WI38 (cell line): ENCODE measurements at regions not wholly inside any gene's neighbourhood (a gene's known extent, or its start where the extent isn't known, plus 50 kb on each side); places are given as distances from the start of the nearest gene placed in this dataset.

Experiments
- H3K4me3 ChIP-seq: 2 replicates; pipeline ENCODE4 v1.5.1; 2011; ENCODE audit warnings: low read depth, mild to moderate bottlenecking, control low read depth, low read length
- TF ChIP-seq, protein P1 (sequence below): IDR thresholded peaks from 2 replicates; pipeline ENCODE4 v1.5.1; 2012; ENCODE audit warnings: low read depth, mild to moderate bottlenecking, control low read depth, low read length

DNA sequence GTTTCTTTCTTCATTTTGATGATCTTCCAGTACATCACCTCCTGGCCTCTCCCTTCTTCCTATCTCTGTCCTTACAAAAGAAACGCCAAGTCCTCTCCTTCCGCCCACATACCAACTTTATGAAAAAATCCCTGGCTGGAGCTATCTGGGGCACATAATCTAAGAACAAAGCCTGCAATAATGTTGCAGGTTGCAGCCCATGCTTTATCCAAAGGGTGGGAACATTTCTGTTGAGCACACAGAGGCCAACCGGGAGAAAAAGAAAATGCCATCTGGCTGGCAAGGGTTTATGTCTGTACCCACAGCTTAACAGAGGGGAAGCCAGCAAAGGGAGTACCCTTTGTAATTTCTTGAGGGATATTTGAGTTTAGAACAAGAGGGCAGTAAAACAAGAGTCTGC, 409.6 kb downstream of the SOX9 start:
- TF ChIP-seq, protein P1, sequence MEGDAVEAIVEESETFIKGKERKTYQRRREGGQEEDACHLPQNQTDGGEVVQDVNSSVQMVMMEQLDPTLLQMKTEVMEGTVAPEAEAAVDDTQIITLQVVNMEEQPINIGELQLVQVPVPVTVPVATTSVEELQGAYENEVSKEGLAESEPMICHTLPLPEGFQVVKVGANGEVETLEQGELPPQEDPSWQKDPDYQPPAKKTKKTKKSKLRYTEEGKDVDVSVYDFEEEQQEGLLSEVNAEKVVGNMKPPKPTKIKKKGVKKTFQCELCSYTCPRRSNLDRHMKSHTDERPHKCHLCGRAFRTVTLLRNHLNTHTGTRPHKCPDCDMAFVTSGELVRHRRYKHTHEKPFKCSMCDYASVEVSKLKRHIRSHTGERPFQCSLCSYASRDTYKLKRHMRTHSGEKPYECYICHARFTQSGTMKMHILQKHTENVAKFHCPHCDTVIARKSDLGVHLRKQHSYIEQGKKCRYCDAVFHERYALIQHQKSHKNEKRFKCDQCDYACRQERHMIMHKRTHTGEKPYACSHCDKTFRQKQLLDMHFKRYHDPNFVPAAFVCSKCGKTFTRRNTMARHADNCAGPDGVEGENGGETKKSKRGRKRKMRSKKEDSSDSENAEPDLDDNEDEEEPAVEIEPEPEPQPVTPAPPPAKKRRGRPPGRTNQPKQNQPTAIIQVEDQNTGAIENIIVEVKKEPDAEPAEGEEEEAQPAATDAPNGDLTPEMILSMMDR: no peak
- no peak overlapping the region for H3K4me3 ChIP-seq

DNA sequence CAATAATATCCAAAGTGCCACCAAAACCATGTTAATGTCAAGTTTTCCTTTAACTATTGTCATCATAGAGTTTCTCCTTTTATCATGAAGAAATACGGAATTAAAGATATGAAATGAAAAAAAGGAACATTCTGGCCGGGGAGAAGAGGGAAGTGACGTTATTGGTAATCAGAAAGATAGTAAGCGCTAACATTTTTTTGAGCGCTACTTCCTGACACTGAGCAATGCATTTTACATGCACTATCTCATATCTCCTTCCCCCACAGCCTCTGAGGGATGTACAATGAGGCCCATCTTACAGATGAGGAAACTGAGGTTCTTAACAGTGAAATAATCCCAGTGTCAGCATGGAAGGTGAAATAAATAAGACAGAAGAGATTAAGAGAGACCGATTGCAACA, 410.9 kb downstream of the SOX9 start:
- no peak overlapping the region for H3K4me3 ChIP-seq

DNA sequence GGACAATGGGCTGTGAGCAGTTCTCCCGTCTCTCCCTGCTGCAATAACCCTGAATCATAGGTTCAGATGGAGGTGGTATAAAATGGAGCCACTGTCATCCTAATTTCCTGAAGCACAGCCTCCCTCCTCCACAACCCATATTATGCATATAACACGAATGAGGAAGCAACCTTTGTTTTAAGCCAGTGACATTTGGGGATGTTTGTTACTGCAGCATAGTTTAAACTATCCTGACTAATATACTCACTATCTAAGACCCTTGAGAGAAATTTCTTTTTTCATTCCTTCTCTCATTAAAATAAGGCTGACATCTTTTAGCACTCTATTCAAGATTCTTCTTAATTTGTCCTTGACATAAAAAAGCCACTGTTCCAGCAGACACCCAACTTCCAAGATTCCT, 413.4 kb downstream of the SOX9 start:
- TF ChIP-seq, protein P1: no peak

More for the DNA sequence above, 410.9 kb downstream of the SOX9 start:
- TF ChIP-seq, protein P1: no peak

DNA sequence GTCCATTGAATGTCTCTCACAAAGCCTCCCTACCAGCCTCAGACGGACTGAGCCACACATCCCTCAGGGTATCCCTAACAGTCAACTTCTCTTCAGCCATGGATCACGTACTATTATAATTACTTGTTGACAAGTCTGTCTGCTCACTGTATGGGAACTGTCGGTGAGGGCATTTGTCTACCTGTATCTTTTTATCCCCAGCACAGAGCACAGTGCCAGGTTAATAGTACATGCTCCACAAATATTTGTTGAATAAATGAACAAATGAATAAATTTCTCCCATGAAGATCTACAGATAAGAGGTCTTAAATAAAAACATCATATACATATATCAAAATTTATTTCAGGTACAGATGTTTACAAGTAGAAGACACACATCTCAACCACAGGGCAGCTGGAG, 414.0 kb downstream of the SOX9 start:
- no peak overlapping the region for H3K4me3 ChIP-seq
- TF ChIP-seq, protein P1: no peak

More for the DNA sequence above, 413.4 kb downstream of the SOX9 start:
- H3K4me3 ChIP-seq: no peak overlapping the region

DNA sequence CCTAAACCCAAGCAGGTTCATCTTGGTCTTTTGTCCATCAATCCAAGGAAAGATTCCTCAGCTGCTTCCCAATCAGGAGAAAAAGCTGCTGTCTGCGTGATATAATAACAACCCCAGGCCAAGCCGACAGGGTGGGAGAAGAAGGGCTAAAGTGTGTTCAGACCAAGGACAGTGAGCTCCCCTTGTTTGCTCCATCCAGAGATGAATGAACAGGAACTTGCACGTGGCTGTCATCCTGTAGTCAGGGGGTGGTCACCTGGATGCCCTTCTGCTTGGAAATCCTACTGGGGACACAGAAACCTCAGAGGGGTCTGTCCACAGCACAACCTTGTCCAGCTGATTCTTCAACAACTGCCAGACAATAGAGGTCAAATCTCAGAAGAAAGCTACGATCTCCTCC, 414.5 kb downstream of the SOX9 start:
- H3K4me3 ChIP-seq: no peak overlapping the region
- TF ChIP-seq, protein P1: no peak

DNA sequence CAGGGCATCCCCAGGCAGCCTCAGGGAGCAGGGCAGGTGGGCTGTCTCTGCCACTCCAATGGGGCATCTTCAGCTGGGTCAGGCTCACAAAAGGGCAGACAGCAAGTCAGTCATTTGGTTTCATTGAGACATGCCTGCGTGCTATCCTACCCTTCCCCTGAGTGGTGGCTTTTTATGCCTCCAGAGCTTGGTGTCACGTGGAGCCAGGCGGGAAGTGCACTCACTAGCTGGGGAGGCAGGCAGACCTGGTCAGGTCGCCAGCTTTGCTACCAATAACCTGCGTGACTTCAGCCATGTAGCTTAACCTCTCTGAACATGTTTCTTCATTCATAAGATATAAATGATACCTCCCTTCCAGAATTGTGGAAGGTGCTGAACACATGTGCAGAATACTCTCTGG, 415.0 kb downstream of the SOX9 start:
- TF ChIP-seq, protein P1: no peak
- H3K4me3 ChIP-seq: no peak overlapping the region

DNA sequence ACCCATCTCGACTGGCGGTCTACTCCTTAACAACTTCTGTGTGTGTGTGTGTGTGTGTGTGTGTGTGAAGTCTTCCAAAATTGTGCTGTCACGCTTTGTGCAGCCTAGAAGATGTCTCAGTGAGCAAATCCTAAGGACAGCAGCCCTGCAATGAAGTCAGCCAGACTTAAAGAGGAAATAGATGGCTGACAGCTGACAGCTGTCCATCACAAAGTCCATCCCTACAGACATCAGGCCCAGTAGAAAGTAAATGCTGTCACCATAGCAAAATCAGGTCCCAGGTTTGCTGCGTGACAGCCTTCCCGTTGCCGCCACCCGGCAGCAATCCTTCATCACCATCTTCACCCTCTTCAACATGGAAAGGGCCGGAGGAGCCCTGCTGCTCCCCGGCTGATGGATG, 416.0 kb downstream of the SOX9 start:
- H3K4me3 ChIP-seq: no peak overlapping the region
- TF ChIP-seq, protein P1: no peak
